H1 (cell line): ENCODE measurements at regions not wholly inside any gene's neighbourhood (a gene's known extent, or its start where the extent isn't known, plus 50 kb on each side); places are given as distances from the start of the nearest gene placed in this dataset.

Source experiments
- CTCF ChIA-PET: fragments of 300-600 bp; sonication (Branson Sonifier 250); formaldehyde crosslinking; loops from one replicate; lab custom pipeline; 2021; ENCODE audit not compliant: partially characterized antibody; lab: Charles Lee
- POLR2A ChIA-PET: fragments of 300-600 bp; sonication (Branson Sonifier 250); formaldehyde crosslinking; loops from one replicate; lab custom pipeline; 2021; ENCODE audit warnings: inconsistent platforms; ENCODE audit not compliant: partially characterized antibody; lab: Charles Lee
- DNase-seq, 2 experiments: peaks; one replicate each; pipeline versions ENCODE4 v3.0.0 to v3.0.0-alpha.2; 2010 to 2022; ENCODE audit warnings: low spot score in 2 of 2, low read depth in 1 of 2, mixed read lengths in 1 of 2
- FAIRE-seq: peaks from 2 replicates; lab custom pipeline; 2011; peaks lifted over from hg19 to GRCh38; lab: Jason Lieb, UNC
- H2AFZ ChIP-seq: 2 replicates; pipeline ENCODE4 v1.8.1; 2012; ENCODE audit warnings: low read length, inconsistent platforms
- H2AK5ac ChIP-seq: 2 replicates; pipeline ENCODE4 v1.6.1; 2013; ENCODE audit warnings: low read depth, low read length
- H2BK120ac ChIP-seq: replicated peaks from 2 replicates; pipeline ENCODE3; 2013; ENCODE audit warnings: low read depth, low read length, inconsistent platforms
- H2BK12ac ChIP-seq: 2 replicates; pipeline ENCODE4 v1.6.1; 2013; ENCODE audit warnings: low read depth, low read length
- H2BK15ac ChIP-seq: 2 replicates; pipeline ENCODE4 v1.6.1; 2013; ENCODE audit warnings: low read length
- H2BK20ac ChIP-seq: 2 replicates; pipeline ENCODE4 v1.6.1; 2013; ENCODE audit warnings: low read length
- H2BK5ac ChIP-seq: 2 replicates; pipeline ENCODE4 v1.6.1; 2013; ENCODE audit warnings: low read depth, low read length
- H3K14ac ChIP-seq: 2 replicates; pipeline ENCODE4 v1.6.1; 2013; ENCODE audit warnings: inconsistent platforms; ENCODE audit not compliant: insufficient read length
- H3K18ac ChIP-seq: 2 replicates; pipeline ENCODE4 v1.6.1; 2013; ENCODE audit warnings: low read length; ENCODE audit errors: extremely low read depth
- H3K23ac ChIP-seq: 2 replicates; pipeline ENCODE4 v1.6.1; 2013; ENCODE audit warnings: inconsistent platforms; ENCODE audit not compliant: insufficient read length
- H3K23me2 ChIP-seq: 2 replicates; pipeline ENCODE4 v1.6.1; 2013; ENCODE audit warnings: low read depth, low read length
- H3K27ac ChIP-seq: 2 replicates; pipeline ENCODE4 v1.6.1; 2011; ENCODE audit warnings: low read depth, low read length, inconsistent platforms
- H3K27me3 ChIP-seq, 4 experiments: replicated peaks in 1 of 4; 1 replicate in 1 of 4; 2 replicates in 3 of 4; pipeline versions ENCODE4 v1.6.1 to v1.8.1; 2011 to 2013; ENCODE audit warnings: low read length in 3 of 4, mild to moderate bottlenecking in 3 of 4, inconsistent platforms in 2 of 4, mixed read lengths in 2 of 4, moderate library complexity in 1 of 4; ENCODE audit not compliant: control insufficient read depth in 3 of 4, insufficient read depth in 3 of 4; ENCODE audit errors: extremely low read depth in 1 of 4
- H3K36me3 ChIP-seq, 4 experiments: 2 replicates each; pipeline versions ENCODE4 v1.6.1 to v1.8.1; 2011 to 2013; ENCODE audit warnings: mild to moderate bottlenecking in 4 of 4, low read length in 3 of 4, moderate library complexity in 2 of 4, control low read depth in 1 of 4, inconsistent platforms in 1 of 4; ENCODE audit not compliant: insufficient read depth in 4 of 4, control insufficient read depth in 2 of 4
- H3K4ac ChIP-seq: replicated peaks from 2 replicates; pipeline ENCODE3; 2013; ENCODE audit warnings: low read length, low read depth, mixed read lengths, inconsistent platforms; ENCODE audit not compliant: insufficient read length
- H3K4me1 ChIP-seq, 4 experiments: replicated peaks in 1 of 4; 1 replicate in 1 of 4; 2 replicates in 3 of 4; pipeline versions ENCODE4 v1.6.1 to v1.8.1; 2011 to 2013; ENCODE audit warnings: low read length in 3 of 4, inconsistent platforms in 2 of 4, mixed read lengths in 1 of 4; ENCODE audit not compliant: insufficient read depth in 4 of 4, control insufficient read depth in 3 of 4
- H3K4me2 ChIP-seq, 2 experiments: 2 replicates each; pipeline versions ENCODE4 v1.6.1 to v1.8.1; 2011 to 2013; ENCODE audit warnings: low read depth in 2 of 2, low read length in 2 of 2, control low read depth in 1 of 2, inconsistent platforms in 1 of 2, mild to moderate bottlenecking in 1 of 2; ENCODE audit not compliant: insufficient read depth in 1 of 2
- H3K4me3 ChIP-seq, 4 experiments: fragments of 200-600, 300-600 bp in 1 of 4; sonication (generic), shearing (Covaris generic), sonication (Bioruptor Twin) in 1 of 4; 2 replicates each; pipeline versions ENCODE4 v1.5.1 to v1.8.1; 2011 to 2016; ENCODE audit warnings: low read length in 4 of 4, low read depth in 3 of 4, control low read depth in 2 of 4, inconsistent platforms in 2 of 4, mild to moderate bottlenecking in 2 of 4, mixed read lengths in 1 of 4, moderate library complexity in 1 of 4; ENCODE audit not compliant: insufficient read depth in 2 of 4; ENCODE audit errors: extremely low read depth in 1 of 4
- H3K56ac ChIP-seq: replicated peaks from 2 replicates; pipeline ENCODE3; 2013; ENCODE audit warnings: low read depth, mild to moderate bottlenecking, mixed read lengths, low read length, inconsistent platforms; ENCODE audit not compliant: insufficient read length
- H3K79me1 ChIP-seq: 2 replicates; pipeline ENCODE4 v1.6.1; 2013; ENCODE audit warnings: low read depth, low read length, control low read depth
- H3K79me2 ChIP-seq, 2 experiments: 2 replicates each; pipeline versions ENCODE4 v1.6.1 to v1.8.1; 2012 to 2013; ENCODE audit warnings: low read length in 2 of 2, mild to moderate bottlenecking in 2 of 2, inconsistent platforms in 1 of 2; ENCODE audit not compliant: insufficient read depth in 2 of 2, control insufficient read depth in 1 of 2
- H3K9ac ChIP-seq, 4 experiments: replicated peaks in 1 of 4; 1 replicate in 1 of 4; 2 replicates in 3 of 4; pipeline versions ENCODE4 v1.6.1 to v1.8.1; 2011 to 2013; ENCODE audit warnings: low read depth in 3 of 4, low read length in 3 of 4, control low read depth in 2 of 4, mild to moderate bottlenecking in 2 of 4, moderate library complexity in 2 of 4, inconsistent platforms in 1 of 4; ENCODE audit errors: extremely low read depth in 1 of 4
- H3K9me3 ChIP-seq, 2 experiments: 2 replicates each; pipeline versions ENCODE4 v1.6.1 to v1.8.1; 2012 to 2013; ENCODE audit warnings: mild to moderate bottlenecking in 2 of 2, moderate library complexity in 2 of 2, control low read depth in 1 of 2, inconsistent platforms in 1 of 2, low read depth in 1 of 2, low read length in 1 of 2, mixed read lengths in 1 of 2; ENCODE audit not compliant: insufficient read depth in 2 of 2
- H4K20me1 ChIP-seq, 2 experiments: replicated peaks in 1 of 2; 2 replicates each; pipeline versions ENCODE3 to v1.8.1; 2011 to 2013; ENCODE audit warnings: inconsistent platforms in 2 of 2, low read length in 2 of 2, mild to moderate bottlenecking in 1 of 2; ENCODE audit not compliant: insufficient read depth in 2 of 2, control insufficient read depth in 1 of 2
- H4K5ac ChIP-seq: 2 replicates; pipeline ENCODE4 v1.6.1; 2013; ENCODE audit warnings: low read length, low read depth, mixed read lengths, inconsistent platforms; ENCODE audit not compliant: insufficient read length
- H4K8ac ChIP-seq: 2 replicates; pipeline ENCODE4 v1.8.0; 2013; ENCODE audit warnings: mild to moderate bottlenecking, moderate library complexity, low read length, inconsistent platforms; ENCODE audit not compliant: insufficient read depth; ENCODE audit errors: extremely low read depth
- H4K91ac ChIP-seq: replicated peaks from 2 replicates; pipeline ENCODE3; 2013; ENCODE audit warnings: low read length, mixed read lengths, inconsistent platforms; ENCODE audit not compliant: insufficient read length
- ASH2L ChIP-seq: fragments of 200-600, 300-600 bp; sonication (generic); IDR thresholded peaks from one replicate; pipeline ENCODE4 v1.7.1; 2017; ENCODE audit warnings: low read length
- ATF2 ChIP-seq: IDR thresholded peaks from 2 replicates; pipeline ENCODE4 v1.6.1; 2012; ENCODE audit warnings: low read length, inconsistent platforms
- FOSL1 ChIP-seq: IDR thresholded peaks from 2 replicates; pipeline ENCODE4 v1.6.1; 2011; ENCODE audit warnings: mild to moderate bottlenecking, low read depth, low read length, moderate library complexity; ENCODE audit not compliant: insufficient read depth
- MAFK ChIP-seq: IDR thresholded peaks from 2 replicates; pipeline ENCODE4 v1.6.1; 2012; ENCODE audit warnings: low read depth, mild to moderate bottlenecking, improper control_type of control experiment, low read length
- RBBP5 ChIP-seq: IDR thresholded peaks from 2 replicates; pipeline ENCODE4 v1.7.1; 2012; ENCODE audit warnings: low read depth, mild to moderate bottlenecking, inconsistent platforms, low read length, moderate library complexity, borderline replicate concordance
- RFX5 ChIP-seq: IDR thresholded peaks from 2 replicates; pipeline ENCODE4 v1.6.1; 2011; ENCODE audit warnings: low read depth, low read length, improper control_type of control experiment, borderline replicate concordance
- SIN3A ChIP-seq, 2 experiments: IDR thresholded peaks in 1 of 2; conservative IDR thresholded peaks in 1 of 2; 2 replicates each; pipeline ENCODE4 v1.6.1; 2011 to 2012; ENCODE audit warnings: low read length in 2 of 2, improper control_type of control experiment in 1 of 2, low read depth in 1 of 2, mild to moderate bottlenecking in 1 of 2
- SIRT6 ChIP-seq: IDR thresholded peaks from one replicate; pipeline ENCODE4 v1.7.1; 2012; ENCODE audit warnings: low read length, inconsistent platforms
- TAF1 ChIP-seq: IDR thresholded peaks from 2 replicates; pipeline ENCODE4 v1.6.1; 2011; ENCODE audit warnings: mild to moderate bottlenecking, low read depth, low read length
- ZNF274 ChIP-seq: IDR thresholded peaks from 2 replicates; pipeline ENCODE4 v1.7.0; 2012; ENCODE audit warnings: low read length, borderline replicate concordance; ENCODE audit errors: extremely low read depth
- WGBS, 2 experiments: shearing (Covaris generic) in 1 of 2; methylation state at CpG; one replicate each; pipeline versions ENCODE4 v1.1.6 to v1.1.7; 2013 to 2015; ENCODE audit warnings: low lambda C conversion rate in 2 of 2, mixed read lengths in 2 of 2, inconsistent platforms in 1 of 2, low coverage in 1 of 2, missing lambda C conversion rate in 1 of 2; ENCODE audit not compliant: insufficient replicate concordance in 2 of 2, insufficient coverage in 1 of 2, insufficient read length in 1 of 2; ENCODE audit errors: extremely low coverage in 1 of 2, missing lambda C conversion rate in 1 of 2; 5-methylcytosine and 5-hydroxymethylcytosine counted together

- H4K5ac ChIP-seq, result no peak overlapping the region
- H3K27ac ChIP-seq, result no peak overlapping the region
Measured at GRCh38 chr2:219857751-219858150, 230.3 kb downstream of the SLC4A3 start.

More at GRCh38 chr2:219857751-219858150, 230.3 kb downstream of the SLC4A3 start:
- Histone ChIP-seq H3K14ac (no peak overlapping the region), H2BK12ac (no peak overlapping the region), H2AK5ac (no peak overlapping the region), H3K23ac (no peak overlapping the region), H2AFZ (no peak overlapping the region), H4K20me1 (no peaks in the 10 kb centered on the region), H4K91ac (no peak overlapping the region), H3K18ac (no peak overlapping the region), H2BK5ac (no peak overlapping the region), H3K23me2 (no peaks in the 10 kb centered on the region), H3K9ac (no peak overlapping the region), H3K79me1 (no peaks in the 10 kb centered on the region), H2BK15ac (no peak overlapping the region), H3K79me2 (no peaks in the 10 kb centered on the region), H3K56ac (no peak overlapping the region), H3K36me3 (no peaks in the 10 kb centered on the region), H3K4me3 (no peak overlapping the region), H3K4me2 (no peak overlapping the region), H4K8ac (peak overlapping the region; percentile 8; the same call in 1 of the 2 replicates), H3K4me1 (peaks cover 0 to 4% (median 0%) of the 10 kb centered on the region in 4 experiments; a peak in 1 of 7 replicates), H3K27me3 (peaks cover 0 to 1% (median 0%) of the 10 kb centered on the region in 4 experiments; a peak in 2 of 7 replicates), H3K4ac (no peak overlapping the region), H3K9me3 (no peaks in the 10 kb centered on the region), H2BK20ac (no peak overlapping the region), H2BK120ac (no peak overlapping the region)
- ChIA-PET CTCF (interaction anchor here (0.6 to 1.5 kb wide), 6 partner anchors 17 to 139 kb away, joined by 3 to 4 read pairs (median 3); no protein-coding TSS in a partner anchor), POLR2A (interaction anchor here (0.5 kb wide), 1 partner anchor 124 kb away, joined by 3 read pairs; no protein-coding TSS in a partner anchor)
- FAIRE-seq (no peak), DNase-seq (no peak)
- WGBS, 2 experiments, result 83% methylated on average over 4 of the region's 4 CpGs; no CpG with 5 or more reads in 1 of the 2 experiments
- TF ChIP-seq ZNF274 (no peak), RBBP5 (no peak), ATF2 (no peak), FOSL1 (no peak), SIRT6 (no peak), ASH2L (no peak), MAFK (no peak), SIN3A (conservative IDR thresholded peaks at IDR 0.05 in 1 of 2, IDR thresholded peaks at IDR 0.05 in 1 of 2; ENCODE audit: low read depth in 1 of 2, low read length in 2 of 2) (no peak), TAF1 (no peak), RFX5 (no peak)
